GM18520 (cell line): ENCODE measurements at regions not wholly inside any gene's neighbourhood (a gene's known extent, or its start where the extent isn't known, plus 50 kb on each side); places are given as distances from the start of the nearest gene placed in this dataset.

Experiments
- ATAC-seq: cut with Tn5 transposase; IDR thresholded peaks from one replicate; pipeline ENCODE4 v1.9.1; 2021; ENCODE audit not compliant: unreplicated experiment

- peak; percentile 88 for ATAC-seq
These were observed 64.5 kb upstream of the STK38L start for GRCh38 chr12:27179400-27180214.

DNA sequence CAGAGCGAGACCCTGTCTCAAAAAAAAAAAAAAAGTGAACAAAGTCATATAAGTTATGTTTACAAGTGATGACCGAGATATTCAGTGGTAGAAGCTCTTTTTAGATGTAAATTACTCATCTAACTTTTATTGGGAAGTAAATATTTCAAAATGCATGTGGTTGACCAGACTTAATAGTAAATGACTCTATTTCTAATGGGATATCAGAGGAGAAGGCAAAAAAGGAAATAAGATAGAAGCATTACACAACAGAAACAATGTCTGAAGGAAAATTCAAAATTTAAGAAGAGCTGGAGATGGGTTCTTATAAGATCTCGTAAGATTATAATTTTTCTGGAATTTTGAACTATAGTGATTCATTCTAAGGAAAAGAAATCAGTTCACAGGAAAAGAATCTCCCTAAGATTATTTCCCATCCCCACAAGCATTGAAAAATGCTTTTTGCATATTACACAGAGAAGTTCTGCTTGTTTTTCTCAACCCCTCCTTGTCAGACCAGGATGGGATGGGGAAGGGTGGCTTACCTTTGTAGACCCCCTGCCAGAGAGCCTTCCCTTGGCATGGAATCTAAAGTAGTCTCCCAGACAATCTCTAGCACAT, 63.1 kb upstream of the STK38L start:
- no peak for ATAC-seq

GRCh38 chr12:27183342-27183741, 60.7 kb upstream of the STK38L start:
- no peak for ATAC-seq

- ATAC-seq = peak; percentile 76
These were observed 58.7 kb upstream of the STK38L start for GRCh38 chr12:27185234-27186021.

DNA sequence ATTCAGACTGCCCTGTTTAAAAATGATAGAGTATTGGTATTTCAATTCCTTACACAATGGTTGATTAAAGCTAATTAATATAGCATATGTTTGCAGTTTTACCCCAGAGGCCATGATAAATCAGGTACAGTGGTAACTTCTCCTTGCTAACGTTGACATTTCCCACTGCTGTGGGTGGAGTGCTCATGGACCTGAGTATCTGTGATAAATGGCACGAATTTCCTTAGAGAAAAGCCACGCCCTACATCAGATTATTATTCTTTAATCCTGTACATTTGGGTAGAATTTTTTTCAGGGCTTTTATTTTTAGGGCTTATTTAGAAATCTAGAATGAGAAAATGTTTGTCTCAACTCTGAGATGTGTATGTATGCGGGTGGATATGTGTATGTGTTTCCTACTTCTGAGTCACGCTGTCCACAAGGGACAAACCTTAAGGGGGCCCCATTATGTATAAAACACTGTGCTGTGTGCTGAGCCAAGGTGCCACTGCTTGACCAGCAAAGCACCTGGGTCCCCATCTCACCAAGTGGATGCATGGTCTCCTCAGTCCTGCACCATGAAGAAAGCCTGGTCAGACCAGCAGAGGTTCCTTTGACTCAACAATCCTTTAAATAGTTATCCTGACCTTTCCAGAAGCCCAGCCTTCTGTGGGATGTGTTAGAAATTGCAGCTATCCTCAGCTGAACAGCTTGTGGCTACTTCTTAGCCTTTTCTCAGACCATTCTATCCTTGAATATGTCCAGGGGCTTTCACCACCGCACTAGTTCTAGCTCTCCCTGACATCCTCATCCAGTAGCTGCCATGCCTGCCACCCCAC, 57.9 kb upstream of the STK38L start:
- no peak for ATAC-seq

DNA sequence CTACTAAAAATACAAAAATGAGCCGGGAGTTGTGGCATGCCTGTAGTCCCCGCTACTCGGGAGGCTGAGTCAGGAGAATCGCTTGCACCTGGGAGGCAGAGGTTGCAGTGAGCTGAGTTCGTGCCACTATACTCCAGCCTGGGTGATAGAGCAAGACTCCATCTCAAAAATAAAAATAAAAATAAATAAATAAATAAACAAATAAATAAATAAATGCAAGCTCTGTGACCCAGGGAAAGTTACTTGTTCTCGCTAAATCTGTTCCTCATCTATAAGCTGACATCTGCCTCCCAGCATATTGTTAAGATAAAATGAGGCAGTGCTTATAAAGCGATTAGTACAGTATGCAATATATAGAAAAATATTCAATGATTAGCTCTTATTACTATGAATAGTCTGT, 56.4 kb upstream of the STK38L start:
- no peak for ATAC-seq

- no peak for ATAC-seq
These were observed 53.3 kb upstream of the STK38L start for GRCh38 chr12:27190761-27191160.

- ATAC-seq = no peak
These were observed 52.6 kb upstream of the STK38L start for GRCh38 chr12:27191531-27191930.

GRCh38 chr12:27192118-27192802, 51.8 kb upstream of the STK38L start:
- no peak for ATAC-seq

- ATAC-seq = no peak
These were observed 51.0 kb upstream of the STK38L start for GRCh38 chr12:27193106-27193505.

GRCh38 chr12:27193854-27194544, 50.1 kb upstream of the STK38L start:
- ATAC-seq = no peak
